ENCODE measurements at regions not wholly inside any gene's neighbourhood (a gene's known extent, or its start where the extent isn't known, plus 50 kb on each side); places are given as distances from the start of the nearest gene placed in this dataset.

- Histone ChIP-seq H3K27me3 (replicated peaks; ENCODE audit: control insufficient read depth, insufficient read depth, low read length) (no peaks in the 10 kb centered on the region), H3K4me3 (replicated peaks; ENCODE audit: low read depth, low read length) (no peak overlapping the region), H3K36me3 (ENCODE audit: control insufficient read depth, insufficient read depth, low read length) (no peaks in the 10 kb centered on the region)
- DNase-seq (ENCODE audit: extremely low read depth, insufficient read length), result no peak
- TF ChIP-seq CTCF (IDR thresholded peaks at IDR 0.05; ENCODE audit: insufficient read depth, low read length, poor library complexity, severe bottlenecking), result no peak
Measured at GRCh38 chr2:38153476-38154135, 77.7 kb upstream of the CYP1B1 start.

DNA sequence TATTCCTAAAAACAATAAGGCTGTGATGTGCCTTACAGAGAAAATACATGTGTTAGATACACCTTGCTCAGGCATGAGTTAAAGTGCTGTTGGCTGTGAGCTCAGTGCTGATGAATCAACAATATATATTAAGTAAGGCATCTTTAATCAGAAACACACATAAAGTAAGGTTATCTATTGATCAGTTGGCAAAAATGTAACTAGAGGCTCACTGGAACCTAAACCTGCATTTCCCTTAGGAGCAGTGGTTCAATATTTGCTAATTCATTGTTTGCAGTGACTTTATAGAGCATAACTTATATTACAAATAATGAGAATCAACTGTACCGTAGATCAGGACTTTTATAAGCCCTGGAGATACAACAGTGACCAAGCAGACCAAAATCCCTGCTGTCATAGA is 77.0 kb upstream of the CYP1B1 start:
- DNase-seq (ENCODE audit: extremely low read depth, insufficient read length), result no peak
- H3K4me3 ChIP-seq (replicated peaks; ENCODE audit: low read depth, low read length), result no peak overlapping the region
- no peaks in the 10 kb centered on the region for H3K27me3 ChIP-seq (replicated peaks; ENCODE audit: control insufficient read depth, insufficient read depth, low read length)
- H3K36me3 ChIP-seq (ENCODE audit: control insufficient read depth, insufficient read depth, low read length), result no peaks in the 10 kb centered on the region
- TF ChIP-seq CTCF (IDR thresholded peaks at IDR 0.05; ENCODE audit: insufficient read depth, low read length, poor library complexity, severe bottlenecking), result no peak

DNA sequence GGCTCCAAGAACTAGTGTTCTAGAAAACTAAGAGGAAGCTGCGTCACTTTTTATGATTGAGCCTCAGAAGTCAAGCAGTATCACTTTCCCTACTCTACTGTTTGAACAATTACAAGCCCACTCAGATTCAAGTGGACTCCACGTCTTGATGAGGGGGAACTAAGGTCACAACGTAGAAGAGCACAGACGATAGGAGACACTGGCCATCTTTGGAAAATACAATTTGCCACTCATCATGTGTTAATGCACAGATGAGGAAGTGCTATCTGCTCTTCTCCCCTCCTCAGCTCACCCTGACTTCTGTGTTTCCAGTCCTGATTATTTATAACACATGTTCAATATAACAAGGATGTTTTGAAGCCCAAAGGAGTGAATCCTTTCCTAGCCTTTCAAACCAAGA is 76.1 kb upstream of the CYP1B1 start:
- TF ChIP-seq CTCF (IDR thresholded peaks at IDR 0.05; ENCODE audit: insufficient read depth, low read length, poor library complexity, severe bottlenecking), result no peak
- H3K36me3 ChIP-seq (ENCODE audit: control insufficient read depth, insufficient read depth, low read length), result no peaks in the 10 kb centered on the region
- no peak for DNase-seq (ENCODE audit: extremely low read depth, insufficient read length)
- H3K27me3 ChIP-seq (replicated peaks; ENCODE audit: control insufficient read depth, insufficient read depth, low read length), result no peaks in the 10 kb centered on the region
- no peak overlapping the region for H3K4me3 ChIP-seq (replicated peaks; ENCODE audit: low read depth, low read length)

DNA sequence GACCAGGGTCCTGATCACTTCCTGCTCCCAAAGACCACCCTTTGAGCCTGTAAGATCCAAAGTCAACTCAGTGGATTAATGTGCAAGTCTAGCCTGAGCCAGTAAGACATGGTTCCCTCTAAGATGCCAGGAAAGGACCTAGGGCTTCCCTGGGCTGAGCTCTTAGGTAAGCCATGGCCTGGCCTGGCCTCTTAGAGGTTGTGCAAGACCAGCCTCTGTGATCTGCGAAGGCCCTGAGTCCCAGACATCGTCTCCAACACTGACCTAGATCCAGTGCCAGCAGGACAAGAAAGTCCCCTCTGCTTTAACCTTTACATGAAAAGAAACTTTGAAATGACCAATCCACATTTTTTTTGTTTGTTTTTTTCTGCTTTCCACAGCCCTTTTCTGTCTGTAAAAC is 73.6 kb upstream of the CYP1B1 start:
- no peak for TF ChIP-seq CTCF (IDR thresholded peaks at IDR 0.05; ENCODE audit: insufficient read depth, low read length, poor library complexity, severe bottlenecking)
- Histone ChIP-seq H3K27me3 (replicated peaks; ENCODE audit: control insufficient read depth, insufficient read depth, low read length) (no peaks in the 10 kb centered on the region), H3K4me3 (replicated peaks; ENCODE audit: low read depth, low read length) (no peak overlapping the region), H3K36me3 (ENCODE audit: control insufficient read depth, insufficient read depth, low read length) (no peaks in the 10 kb centered on the region)
- no peak for DNase-seq (ENCODE audit: extremely low read depth, insufficient read length)

DNA sequence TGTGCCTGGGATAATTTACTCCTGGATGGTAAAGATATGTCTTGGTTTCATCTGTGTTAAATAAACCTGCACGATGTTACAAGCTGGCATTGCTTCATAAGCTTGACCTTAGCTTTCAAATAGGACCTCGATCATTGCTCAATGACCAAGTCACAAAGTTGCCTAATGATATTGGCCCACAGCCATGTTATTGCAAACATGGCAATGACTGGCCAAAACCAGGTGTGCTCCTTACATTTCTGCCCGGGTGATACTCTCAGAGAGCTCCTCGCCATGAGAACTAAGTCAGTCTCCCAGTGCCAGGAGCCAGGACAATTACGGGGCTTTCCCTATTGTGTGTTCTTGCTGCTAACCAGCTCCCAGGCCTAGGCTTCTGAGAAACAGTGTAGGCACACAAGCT is 72.5 kb upstream of the CYP1B1 start:
- H3K27me3 ChIP-seq (replicated peaks; ENCODE audit: control insufficient read depth, insufficient read depth, low read length), result no peaks in the 10 kb centered on the region
- H3K36me3 ChIP-seq (ENCODE audit: control insufficient read depth, insufficient read depth, low read length), result no peaks in the 10 kb centered on the region
- H3K4me3 ChIP-seq (replicated peaks; ENCODE audit: low read depth, low read length), result no peak overlapping the region
- DNase-seq (ENCODE audit: extremely low read depth, insufficient read length), result no peak
- no peak for TF ChIP-seq CTCF (IDR thresholded peaks at IDR 0.05; ENCODE audit: insufficient read depth, low read length, poor library complexity, severe bottlenecking)
